GM12878 (cell line): ENCODE measurements at regions not wholly inside any gene's neighbourhood (a gene's known extent, or its start where the extent isn't known, plus 50 kb on each side); places are given as distances from the start of the nearest gene placed in this dataset.

Experiments used
- ATF7 ChIP-seq: fragments of 450-650 bp; IDR thresholded peaks from 2 replicates; pipeline ENCODE4 v1.6.1; 2016; ENCODE audit warnings: low read depth, mild to moderate bottlenecking
- CTCF ChIP-seq, 3 experiments: IDR thresholded peaks in 2 of 3; conservative IDR thresholded peaks in 1 of 3; 2 replicates each; pipeline ENCODE4 v1.5.1; 2011; ENCODE audit warnings: low read depth in 3 of 3, low read length in 3 of 3, mild to moderate bottlenecking in 3 of 3, control low read depth in 2 of 3, moderate library complexity in 2 of 3, inconsistent platforms in 1 of 3, mixed read lengths in 1 of 3; ENCODE audit not compliant: control insufficient read depth in 2 of 3, insufficient read depth in 1 of 3; ENCODE audit errors: extremely low read depth in 1 of 3
- RFX5 ChIP-seq: IDR thresholded peaks from 2 replicates; pipeline ENCODE4 v1.6.1; 2011; ENCODE audit warnings: low read depth, low read length, improper control_type of control experiment
- SIN3A ChIP-seq: IDR thresholded peaks from 2 replicates; pipeline ENCODE4 v1.6.1; 2012; ENCODE audit warnings: low read depth, low read length, improper control_type of control experiment
- ZNF384 ChIP-seq: IDR thresholded peaks from 2 replicates; pipeline ENCODE4 v1.6.1; 2012; ENCODE audit warnings: low read depth, mild to moderate bottlenecking, low read length, improper control_type of control experiment, borderline replicate concordance

- TF ChIP-seq ATF7 (no peak), RFX5 (no peak), ZNF384 (no peak), CTCF (IDR thresholded peaks at IDR 0.05 in 2 of 3, conservative IDR thresholded peaks at IDR 0.05 in 1 of 3; ENCODE audit: control insufficient read depth in 2 of 3, extremely low read depth in 1 of 3, insufficient read depth in 1 of 3, low read depth in 3 of 3, low read length in 3 of 3) (no peak), SIN3A (no peak)
These were observed 387.8 kb downstream of the RASEF start for GRCh38 chr9:82675102-82675501.
